ENCODE measurements at regions not wholly inside any gene's neighbourhood (a gene's known extent, or its start where the extent isn't known, plus 50 kb on each side); places are given as distances from the start of the nearest gene placed in this dataset.

GRCh38 chr6:14501240-14501639, 383.7 kb downstream of the CD83 start:
- DNase-seq (no peak), ATAC-seq (replicated peaks in 1 of 2) (no peak)
- Mint-ChIP-seq H3K36me3 (ENCODE audit: insufficient read depth in 2 of 2) (peaks cover under 1 to 7% of the 10 kb centered on the region in 2 donors), H3K4me3 (no peak overlapping the region), H3K27me3 (ENCODE audit: low read depth) (no peaks in the 10 kb centered on the region), H3K27ac (no peak overlapping the region), H3K9me3 (peaks cover 5 to 6% of the 10 kb centered on the region in 2 donors), H3K4me1 (ENCODE audit: low read depth) (peaks cover 16% of the 10 kb centered on the region)

GRCh38 chr6:14501914-14502313, 384.3 kb downstream of the CD83 start:
- Mint-ChIP-seq H3K4me1 (ENCODE audit: low read depth) (peaks cover 22% of the 10 kb centered on the region), H3K27ac (no peak overlapping the region), H3K36me3 (ENCODE audit: insufficient read depth in 2 of 2) (peaks cover 0 to 1% of the 10 kb centered on the region in 2 donors), H3K9me3 (peaks cover 1 to 5% of the 10 kb centered on the region in 2 donors), H3K4me3 (no peak overlapping the region), H3K27me3 (ENCODE audit: low read depth) (no peaks in the 10 kb centered on the region)
- ATAC-seq (replicated peaks in 1 of 2): no peak
- DNase-seq: no peak

GRCh38 chr6:14502551-14502950, 385.0 kb downstream of the CD83 start:
- H3K4me3 Mint-ChIP-seq: no peak overlapping the region
- peaks cover 25% of the 10 kb centered on the region for H3K4me1 Mint-ChIP-seq (ENCODE audit: low read depth)
- H3K27ac Mint-ChIP-seq: no peak overlapping the region
- ATAC-seq (replicated peaks in 1 of 2) (peak; percentile 36 to 74), DNase-seq (peak; percentile 16 to 42)
- peaks cover 0 to 4% of the 10 kb centered on the region in 2 donors for H3K9me3 Mint-ChIP-seq
- no peaks in the 10 kb centered on the region for H3K36me3 Mint-ChIP-seq (ENCODE audit: insufficient read depth in 2 of 2)
- no peaks in the 10 kb centered on the region for H3K27me3 Mint-ChIP-seq (ENCODE audit: low read depth)

GRCh38 chr6:14505401-14505800, 387.8 kb downstream of the CD83 start:
- peaks cover 0 to 4% of the 10 kb centered on the region in 2 donors for H3K9me3 Mint-ChIP-seq
- peaks cover 34% of the 10 kb centered on the region for H3K4me1 Mint-ChIP-seq (ENCODE audit: low read depth)
- H3K4me3 Mint-ChIP-seq: no peak overlapping the region
- no peaks in the 10 kb centered on the region for H3K36me3 Mint-ChIP-seq (ENCODE audit: insufficient read depth in 2 of 2)
- DNase-seq: no peak
- peaks cover 2% of the 10 kb centered on the region for H3K27me3 Mint-ChIP-seq (ENCODE audit: low read depth)
- no peak for ATAC-seq (replicated peaks in 1 of 2)
- no peak overlapping the region for H3K27ac Mint-ChIP-seq

GRCh38 chr6:14506656-14507246, 389.2 kb downstream of the CD83 start:
- H3K4me1 Mint-ChIP-seq (ENCODE audit: low read depth): peaks cover 34% of the 10 kb centered on the region
- H3K4me3 Mint-ChIP-seq: no peak overlapping the region
- H3K36me3 Mint-ChIP-seq (ENCODE audit: insufficient read depth in 2 of 2): no peaks in the 10 kb centered on the region
- no peak for DNase-seq
- no peak for ATAC-seq (replicated peaks in 1 of 2)
- peaks cover 0 to 4% of the 10 kb centered on the region in 2 donors for H3K9me3 Mint-ChIP-seq
- peaks cover 10% of the 10 kb centered on the region for H3K27me3 Mint-ChIP-seq (ENCODE audit: low read depth)
- no peak overlapping the region for H3K27ac Mint-ChIP-seq

GRCh38 chr6:14509120-14509519, 391.5 kb downstream of the CD83 start:
- Mint-ChIP-seq H3K9me3 (peaks cover 0 to 2% of the 10 kb centered on the region in 2 donors), H3K36me3 (ENCODE audit: insufficient read depth in 2 of 2) (no peaks in the 10 kb centered on the region), H3K27me3 (ENCODE audit: low read depth) (peaks cover 10% of the 10 kb centered on the region), H3K4me1 (ENCODE audit: low read depth) (peaks cover 34% of the 10 kb centered on the region), H3K4me3 (no peak overlapping the region), H3K27ac (no peak overlapping the region)
- ATAC-seq (replicated peaks in 1 of 2): no peak
- no peak for DNase-seq

GRCh38 chr6:14510038-14510437, 392.5 kb downstream of the CD83 start:
- ATAC-seq (replicated peaks in 1 of 2) (no peak), DNase-seq (no peak)
- Mint-ChIP-seq H3K4me3 (no peak overlapping the region), H3K36me3 (ENCODE audit: insufficient read depth in 2 of 2) (no peaks in the 10 kb centered on the region), H3K27ac (no peak overlapping the region), H3K9me3 (peaks cover 0 to 2% of the 10 kb centered on the region in 2 donors), H3K4me1 (ENCODE audit: low read depth) (peaks cover 35% of the 10 kb centered on the region), H3K27me3 (ENCODE audit: low read depth) (peaks cover 10% of the 10 kb centered on the region)

- Mint-ChIP-seq H3K27ac (no peak overlapping the region), H3K9me3 (peaks cover 0 to 2% of the 10 kb centered on the region in 2 donors)
These were observed 393.6 kb downstream of the CD83 start for GRCh38 chr6:14511061-14511586.

GRCh38 chr6:14512246-14512645, 394.7 kb downstream of the CD83 start:
- DNase-seq (no peak), ATAC-seq (replicated peaks in 1 of 2) (no peak)
- Mint-ChIP-seq H3K27ac (no peak overlapping the region), H3K4me1 (ENCODE audit: low read depth) (peaks cover 26% of the 10 kb centered on the region), H3K27me3 (ENCODE audit: low read depth) (peaks cover 10% of the 10 kb centered on the region), H3K9me3 (no peaks in the 10 kb centered on the region), H3K4me3 (no peak overlapping the region), H3K36me3 (ENCODE audit: insufficient read depth in 2 of 2) (no peaks in the 10 kb centered on the region)

More at GRCh38 chr6:14511061-14511586, 393.6 kb downstream of the CD83 start:
- Mint-ChIP-seq H3K4me3 (no peak overlapping the region), H3K27me3 (ENCODE audit: low read depth) (peaks cover 10% of the 10 kb centered on the region), H3K4me1 (ENCODE audit: low read depth) (peaks cover 33% of the 10 kb centered on the region), H3K36me3 (ENCODE audit: insufficient read depth in 2 of 2) (no peaks in the 10 kb centered on the region)
- DNase-seq: no peak
- ATAC-seq (replicated peaks in 1 of 2): no peak

GRCh38 chr6:14513496-14514393, 396.2 kb downstream of the CD83 start:
- Mint-ChIP-seq H3K36me3 (ENCODE audit: insufficient read depth in 2 of 2) (no peaks in the 10 kb centered on the region), H3K4me3 (no peak overlapping the region), H3K27ac (no peak overlapping the region), H3K27me3 (ENCODE audit: low read depth) (peaks cover 10% of the 10 kb centered on the region), H3K4me1 (ENCODE audit: low read depth) (peaks cover 16% of the 10 kb centered on the region), H3K9me3 (no peaks in the 10 kb centered on the region)
- DNase-seq: no peak
- no peak for ATAC-seq (replicated peaks in 1 of 2)

- H3K4me1 Mint-ChIP-seq (ENCODE audit: low read depth): peaks cover 16% of the 10 kb centered on the region
- ATAC-seq (replicated peaks in 1 of 2) (no peak), DNase-seq (no peak)
- H3K9me3 Mint-ChIP-seq: no peaks in the 10 kb centered on the region
- H3K4me3 Mint-ChIP-seq: no peak overlapping the region
- H3K36me3 Mint-ChIP-seq (ENCODE audit: insufficient read depth in 2 of 2): no peaks in the 10 kb centered on the region
- no peak overlapping the region for H3K27ac Mint-ChIP-seq
- H3K27me3 Mint-ChIP-seq (ENCODE audit: low read depth): no peaks in the 10 kb centered on the region
These were observed 399.4 kb downstream of the CD83 start for GRCh38 chr6:14516956-14517355.

- peaks cover 16% of the 10 kb centered on the region for H3K4me1 Mint-ChIP-seq (ENCODE audit: low read depth)
- no peaks in the 10 kb centered on the region for H3K27me3 Mint-ChIP-seq (ENCODE audit: low read depth)
- DNase-seq: no peak
- no peaks in the 10 kb centered on the region for H3K36me3 Mint-ChIP-seq (ENCODE audit: insufficient read depth in 2 of 2)
- H3K27ac Mint-ChIP-seq: no peak overlapping the region
- ATAC-seq (replicated peaks in 1 of 2): no peak
- H3K4me3 Mint-ChIP-seq: no peak overlapping the region
- no peaks in the 10 kb centered on the region for H3K9me3 Mint-ChIP-seq
These were observed 400.0 kb downstream of the CD83 start for GRCh38 chr6:14517516-14518105.

All from activated T-cell treated with anti-CD3 and anti-CD28 coated beads, Interleukin-2, amount 50 U/mL, for 72 hours (primary cell).